ENCODE measurements at regions not wholly inside any gene's neighbourhood (a gene's known extent, or its start where the extent isn't known, plus 50 kb on each side); places are given as distances from the start of the nearest gene placed in this dataset.

DNA sequence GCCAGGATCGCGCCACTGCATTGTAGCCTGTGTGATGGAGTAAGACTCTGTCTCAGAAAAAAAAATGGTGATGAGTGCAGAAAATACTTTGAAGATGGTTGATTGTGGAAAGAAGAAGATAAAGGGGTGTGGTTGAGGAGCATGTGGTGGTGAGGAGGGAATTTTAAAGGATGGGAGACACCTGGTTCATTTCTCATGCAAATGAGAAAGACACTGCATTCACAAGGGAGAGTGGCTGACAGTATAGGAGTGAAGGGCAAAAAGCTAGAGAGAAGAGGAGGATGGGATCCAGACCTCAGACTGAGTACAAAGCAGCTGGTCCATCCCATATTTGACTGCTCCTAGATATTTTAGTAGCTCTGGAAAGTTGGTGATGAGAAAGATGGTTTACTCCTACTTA lies 206.0 kb downstream of the SNAPC1 start:
- Histone ChIP-seq H3K36me3 (no peaks in the 10 kb centered on the region), H3K9me3 (no peaks in the 10 kb centered on the region), H3K4me1 (no peaks in the 10 kb centered on the region), H3K4me3 (no peak overlapping the region), H3K27me3 (no peaks in the 10 kb centered on the region), H3K27ac (no peak overlapping the region)
- TF ChIP-seq, protein P1, sequence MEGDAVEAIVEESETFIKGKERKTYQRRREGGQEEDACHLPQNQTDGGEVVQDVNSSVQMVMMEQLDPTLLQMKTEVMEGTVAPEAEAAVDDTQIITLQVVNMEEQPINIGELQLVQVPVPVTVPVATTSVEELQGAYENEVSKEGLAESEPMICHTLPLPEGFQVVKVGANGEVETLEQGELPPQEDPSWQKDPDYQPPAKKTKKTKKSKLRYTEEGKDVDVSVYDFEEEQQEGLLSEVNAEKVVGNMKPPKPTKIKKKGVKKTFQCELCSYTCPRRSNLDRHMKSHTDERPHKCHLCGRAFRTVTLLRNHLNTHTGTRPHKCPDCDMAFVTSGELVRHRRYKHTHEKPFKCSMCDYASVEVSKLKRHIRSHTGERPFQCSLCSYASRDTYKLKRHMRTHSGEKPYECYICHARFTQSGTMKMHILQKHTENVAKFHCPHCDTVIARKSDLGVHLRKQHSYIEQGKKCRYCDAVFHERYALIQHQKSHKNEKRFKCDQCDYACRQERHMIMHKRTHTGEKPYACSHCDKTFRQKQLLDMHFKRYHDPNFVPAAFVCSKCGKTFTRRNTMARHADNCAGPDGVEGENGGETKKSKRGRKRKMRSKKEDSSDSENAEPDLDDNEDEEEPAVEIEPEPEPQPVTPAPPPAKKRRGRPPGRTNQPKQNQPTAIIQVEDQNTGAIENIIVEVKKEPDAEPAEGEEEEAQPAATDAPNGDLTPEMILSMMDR (IDR thresholded peaks at IDR 0.05): no peak
- intact Hi-C loops (cut with DNase I): no loop called here
- no peak for DNase-seq (ENCODE audit: low spot score in 2 of 2)

DNA sequence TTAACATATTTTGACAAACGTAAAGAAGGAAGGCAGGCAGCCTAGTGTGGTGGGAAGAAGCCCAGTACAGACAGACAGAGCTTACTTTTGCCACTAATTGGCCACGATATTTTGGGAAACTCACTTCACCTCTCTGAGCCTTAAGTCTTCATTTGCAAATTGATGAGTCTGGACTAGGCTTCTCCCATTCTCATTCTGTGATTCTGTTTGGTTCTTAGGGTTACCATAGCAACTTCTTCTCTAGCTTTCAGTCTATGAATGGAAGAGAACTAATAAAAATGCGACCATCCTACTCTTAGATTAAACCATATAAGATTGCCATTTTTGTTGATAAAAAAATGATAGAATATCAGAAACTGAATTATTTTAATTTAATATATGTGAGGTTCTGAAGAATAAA lies 210.5 kb downstream of the SNAPC1 start:
- Histone ChIP-seq H3K4me3 (no peak overlapping the region), H3K36me3 (no peaks in the 10 kb centered on the region), H3K27me3 (no peaks in the 10 kb centered on the region), H3K4me1 (no peaks in the 10 kb centered on the region), H3K9me3 (peaks cover 0 to 2% of the 10 kb centered on the region in 2 donors), H3K27ac (no peak overlapping the region)
- TF ChIP-seq, protein P1 (IDR thresholded peaks at IDR 0.05): no peak
- intact Hi-C loops (cut with DNase I): no loop called here
- DNase-seq (ENCODE audit: low spot score in 2 of 2): no peak

DNA sequence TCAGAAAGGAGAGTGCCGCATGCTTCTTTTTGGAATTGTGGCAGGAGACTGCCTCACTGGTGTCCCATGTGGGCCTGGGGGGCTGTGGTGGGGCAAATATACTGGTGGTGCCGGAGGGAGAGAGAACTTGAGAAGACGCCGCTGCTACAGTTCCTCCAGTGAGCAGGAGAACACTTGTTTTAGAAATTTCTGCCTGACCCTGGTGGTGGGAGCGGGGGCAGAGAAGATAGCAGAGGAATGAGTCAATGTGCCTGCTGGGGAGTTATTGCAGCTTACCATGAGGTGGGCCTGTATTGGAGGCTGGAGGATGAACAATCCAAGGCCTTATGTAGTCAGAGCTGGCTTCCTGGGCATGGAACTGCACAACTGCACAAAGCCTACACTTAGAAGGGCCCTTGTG lies 211.8 kb downstream of the SNAPC1 start:
- no peaks in the 10 kb centered on the region for H3K36me3 ChIP-seq
- H3K9me3 ChIP-seq: peaks cover 0 to 5% of the 10 kb centered on the region in 2 donors
- no peaks in the 10 kb centered on the region for H3K27me3 ChIP-seq
- H3K4me1 ChIP-seq: no peaks in the 10 kb centered on the region
- H3K4me3 ChIP-seq: no peak overlapping the region
- intact Hi-C loops (cut with DNase I): no loop called here
- no peak overlapping the region for H3K27ac ChIP-seq
- TF ChIP-seq, protein P1 (IDR thresholded peaks at IDR 0.05): no peak
- DNase-seq (ENCODE audit: low spot score in 2 of 2): no peak

DNA sequence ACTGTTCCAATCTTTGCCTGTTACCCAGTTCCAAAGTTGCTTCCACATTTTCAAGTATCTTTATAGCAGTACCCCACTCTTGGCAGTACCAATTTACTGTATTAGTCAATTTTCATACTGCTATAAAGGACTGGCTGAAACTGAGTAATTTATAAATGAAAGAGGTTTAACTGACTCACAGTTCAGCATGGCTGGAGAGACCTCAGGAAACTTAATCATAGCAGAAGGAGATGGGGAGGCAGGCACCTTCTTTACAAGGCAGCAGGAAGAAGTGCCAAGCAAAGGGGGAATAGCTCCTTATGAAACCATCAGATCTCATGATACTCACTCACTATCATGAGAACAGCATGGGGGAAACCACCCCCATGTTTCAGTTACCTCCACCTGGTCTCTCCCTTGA lies 215.0 kb downstream of the SNAPC1 start:
- peaks cover 0 to 5% of the 10 kb centered on the region in 2 donors for H3K9me3 ChIP-seq
- no peaks in the 10 kb centered on the region for H3K4me1 ChIP-seq
- no peak overlapping the region for H3K4me3 ChIP-seq
- intact Hi-C loops (cut with DNase I): no loop called here
- H3K36me3 ChIP-seq: no peaks in the 10 kb centered on the region
- no peak for DNase-seq (ENCODE audit: low spot score in 2 of 2)
- H3K27me3 ChIP-seq: no peaks in the 10 kb centered on the region
- no peak overlapping the region for H3K27ac ChIP-seq
- TF ChIP-seq, protein P1 (IDR thresholded peaks at IDR 0.05): no peak

DNA sequence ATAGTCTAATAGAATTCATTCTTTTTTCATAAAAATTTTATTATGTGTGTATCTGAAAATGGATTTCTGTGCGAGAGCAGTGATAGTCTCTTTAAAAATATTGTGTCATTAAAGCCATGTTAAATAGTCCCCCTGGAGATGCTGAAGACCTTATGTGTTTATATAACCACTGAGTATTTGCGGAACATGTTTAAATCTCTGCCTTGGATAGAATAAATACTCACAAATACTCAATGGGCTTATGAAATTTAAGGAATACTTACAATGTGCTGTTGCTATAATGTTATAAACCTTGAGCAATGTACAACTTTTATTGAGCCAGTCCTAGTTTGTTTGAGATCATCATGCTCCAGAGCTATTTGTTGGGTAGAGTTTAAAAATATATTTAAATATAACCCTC lies 226.0 kb downstream of the SNAPC1 start:
- DNase-seq (ENCODE audit: low spot score in 2 of 2): no peak
- no peaks in the 10 kb centered on the region for H3K27me3 ChIP-seq
- intact Hi-C loops (cut with DNase I): no loop called here
- H3K9me3 ChIP-seq: no peaks in the 10 kb centered on the region
- H3K36me3 ChIP-seq: no peaks in the 10 kb centered on the region
- H3K4me1 ChIP-seq: no peaks in the 10 kb centered on the region
- TF ChIP-seq, protein P1 (IDR thresholded peaks at IDR 0.05): no peak
- H3K4me3 ChIP-seq: no peak overlapping the region
- no peak overlapping the region for H3K27ac ChIP-seq

DNA sequence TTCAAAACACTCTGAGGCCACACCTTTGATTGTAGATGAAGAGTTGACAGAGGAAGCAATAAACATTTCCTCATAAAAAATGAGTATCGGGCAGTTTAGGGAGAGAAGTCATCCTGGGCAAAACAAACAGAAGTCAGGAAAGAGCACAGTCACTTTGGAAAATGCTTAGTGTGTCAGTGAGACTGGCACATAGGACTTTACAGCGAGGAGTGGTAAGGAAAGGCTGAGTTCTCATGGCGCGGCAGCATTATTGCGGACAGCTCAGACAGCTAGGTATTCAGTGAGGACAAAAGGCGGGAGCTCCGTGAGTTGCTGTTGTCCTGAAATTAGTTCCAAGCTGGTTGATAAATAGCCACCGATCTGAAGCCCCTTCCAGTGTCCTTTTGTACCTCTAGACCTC lies 229.9 kb downstream of the SNAPC1 start:
- H3K4me3 ChIP-seq: no peak overlapping the region
- intact Hi-C loops (cut with DNase I): no loop called here
- no peaks in the 10 kb centered on the region for H3K9me3 ChIP-seq
- TF ChIP-seq, protein P1 (IDR thresholded peaks at IDR 0.05): no peak
- H3K27ac ChIP-seq: no peak overlapping the region
- no peaks in the 10 kb centered on the region for H3K4me1 ChIP-seq
- no peaks in the 10 kb centered on the region for H3K36me3 ChIP-seq
- H3K27me3 ChIP-seq: no peaks in the 10 kb centered on the region
- no peak for DNase-seq (ENCODE audit: low spot score in 2 of 2)
